ENCODE measurements at regions not wholly inside any gene's neighbourhood (a gene's known extent, or its start where the extent isn't known, plus 50 kb on each side); places are given as distances from the start of the nearest gene placed in this dataset.

GRCh38 chr10:120729547-120729946, 121.6 kb upstream of the WDR11 start:
- TF ChIP-seq CTCF (IDR thresholded peaks at IDR 0.05), result no peak
- no peak for TF ChIP-seq POLR2A (IDR thresholded peaks at IDR 0.05)

All from esophagus squamous epithelium (tissue), 4 donors.